CD14-positive monocyte (primary cell): ENCODE measurements at regions not wholly inside any gene's neighbourhood (a gene's known extent, or its start where the extent isn't known, plus 50 kb on each side); places are given as distances from the start of the nearest gene placed in this dataset.

Experiments used
- DNase-seq, 3 donors: peaks; one replicate each; pipeline ENCODE4 v3.0.0-alpha.2; 2011 to 2022
- H2AFZ ChIP-seq: 2 replicates; pipeline ENCODE4 v1.6.0; 2012; ENCODE audit warnings: mild to moderate bottlenecking, low read depth, low read length, inconsistent platforms; ENCODE audit not compliant: insufficient read depth, poor library complexity, severe bottlenecking
- H3K27ac ChIP-seq, 2 donors: 1 replicate in 1 of 2; 2 replicates in 1 of 2; pipeline ENCODE4 v1.5.1; 2012 to 2013; ENCODE audit warnings: low read length in 2 of 2, control low read depth in 1 of 2, inconsistent platforms in 1 of 2, low read depth in 1 of 2, mild to moderate bottlenecking in 1 of 2
- H3K27me3 ChIP-seq, 2 donors: one replicate each; pipeline versions ENCODE4 v1.6.0 to v1.6.1; 2011 to 2013; ENCODE audit warnings: low read length in 2 of 2; ENCODE audit not compliant: control insufficient read depth in 2 of 2, insufficient read depth in 2 of 2
- H3K36me3 ChIP-seq, 2 donors: replicated peaks in 1 of 2; 1 replicate in 1 of 2; 2 replicates in 1 of 2; pipeline versions ENCODE4 v1.5.1 to v1.6.1; 2012 to 2013; ENCODE audit warnings: low read length in 2 of 2, control low read depth in 1 of 2, inconsistent platforms in 1 of 2, mild to moderate bottlenecking in 1 of 2; ENCODE audit not compliant: insufficient read depth in 2 of 2, control insufficient read depth in 1 of 2
- H3K4me1 ChIP-seq, 2 donors: 1 replicate in 1 of 2; 2 replicates in 1 of 2; pipeline versions ENCODE4 v1.5.1 to v1.6.1; 2012 to 2013; ENCODE audit warnings: low read length in 2 of 2, control low read depth in 1 of 2, inconsistent platforms in 1 of 2, mild to moderate bottlenecking in 1 of 2, moderate library complexity in 1 of 2; ENCODE audit not compliant: insufficient read depth in 2 of 2, control insufficient read depth in 1 of 2
- H3K4me2 ChIP-seq: replicated peaks from 2 replicates; pipeline ENCODE3; 2012; ENCODE audit warnings: low read length, moderate library complexity, mild to moderate bottlenecking; ENCODE audit not compliant: poor library complexity, severe bottlenecking; ENCODE audit errors: extremely low read depth
- H3K4me3 ChIP-seq, 3 experiments: fragments of 200-600 bp in 1 of 3; sonication (generic) in 1 of 3; replicated peaks in 1 of 3; 1 replicate in 2 of 3; 2 replicates in 1 of 3; pipeline ENCODE4 v1.5.1; 2011 to 2013; ENCODE audit warnings: low read length in 3 of 3, mild to moderate bottlenecking in 3 of 3, control low read depth in 2 of 3, low read depth in 2 of 3, inconsistent platforms in 1 of 3, moderate library complexity in 1 of 3
- H3K79me2 ChIP-seq: 2 replicates; pipeline ENCODE4 v1.6.0; 2012; ENCODE audit warnings: mild to moderate bottlenecking, control low read depth, inconsistent platforms, low read length, moderate library complexity; ENCODE audit not compliant: insufficient read depth
- H3K9ac ChIP-seq: 2 replicates; pipeline ENCODE4 v1.6.0; 2017; ENCODE audit warnings: low read length, mild to moderate bottlenecking; ENCODE audit not compliant: insufficient read depth, poor library complexity, severe bottlenecking
- H3K9me3 ChIP-seq, 2 donors: replicated peaks in 1 of 2; 1 replicate in 1 of 2; 2 replicates in 1 of 2; pipeline versions ENCODE4 v1.5.1 to v1.6.1; 2012 to 2013; ENCODE audit warnings: low read length in 2 of 2, control low read depth in 1 of 2; ENCODE audit not compliant: control insufficient read depth in 1 of 2, insufficient read depth in 1 of 2
- H4K20me1 ChIP-seq: 2 replicates; pipeline ENCODE4 v1.6.0; 2012; ENCODE audit warnings: mild to moderate bottlenecking, low read length, control low read depth, moderate library complexity; ENCODE audit not compliant: insufficient read depth
- H3K27ac Mint-ChIP-seq, 7 donors: one replicate each; pipeline ENCODE4 v1.8.0; 2020; ENCODE audit warnings: mild to moderate bottlenecking in 7 of 7, mixed read lengths in 7 of 7, moderate library complexity in 6 of 7, inconsistent platforms in 2 of 7
- H3K27me3 Mint-ChIP-seq, 3 donors: one replicate each; pipeline ENCODE4 v1.8.0; 2021 to 2022; ENCODE audit warnings: low read depth in 3 of 3, mild to moderate bottlenecking in 3 of 3, mixed read lengths in 3 of 3, moderate library complexity in 3 of 3, inconsistent platforms in 1 of 3
- H3K36me3 Mint-ChIP-seq, 2 donors: one replicate each; pipeline ENCODE4 v1.8.0; 2020; ENCODE audit warnings: mixed read lengths in 2 of 2, inconsistent platforms in 1 of 2, mild to moderate bottlenecking in 1 of 2
- H3K4me1 Mint-ChIP-seq: one replicate; pipeline ENCODE4 v1.8.0; 2020; ENCODE audit warnings: mild to moderate bottlenecking, mixed read lengths
- H3K4me3 Mint-ChIP-seq, 2 donors: one replicate each; pipeline ENCODE4 v1.8.0; 2020; ENCODE audit warnings: mild to moderate bottlenecking in 2 of 2, mixed read lengths in 2 of 2, moderate library complexity in 1 of 2
- H3K9me3 Mint-ChIP-seq, 7 donors: one replicate each; pipeline ENCODE4 v1.8.0; 2020 to 2022; ENCODE audit warnings: mixed read lengths in 7 of 7, mild to moderate bottlenecking in 6 of 7, moderate library complexity in 6 of 7, inconsistent platforms in 2 of 7
- CTCF ChIP-seq: fragments of 200-600 bp; IDR thresholded peaks from one replicate; pipeline ENCODE4 v1.8.0; 2022; ENCODE audit warnings: antibody characterized with exemption, mild to moderate bottlenecking
- WGBS: methylation state at CpG from one replicate; pipeline ENCODE4 v1.1.5; 2013; ENCODE audit warnings: missing lambda C conversion rate; ENCODE audit not compliant: insufficient coverage; 5-methylcytosine and 5-hydroxymethylcytosine counted together
- intact Hi-C, 2 donors: fragments of 100-400 bp; cut with micrococcal nuclease; formaldehyde crosslinking; loops; one replicate each; pipeline versions ENCODE4 v1.15.0 to v1.15.1; 2023

GRCh38 chr6:106886922-106887797 lies 87.4 kb downstream of the CD24 start:
- H3K9ac ChIP-seq, result no peak overlapping the region
- H4K20me1 ChIP-seq, result no peaks in the 10 kb centered on the region
- no peaks in the 10 kb centered on the region for H3K4me1 ChIP-seq
- H3K36me3 ChIP-seq, result no peaks in the 10 kb centered on the region
- Mint-ChIP-seq H3K36me3 (no peaks in the 10 kb centered on the region), H3K27ac (no peak overlapping the region), H3K27me3 (peaks cover 2 to 18% (median 7%) of the 10 kb centered on the region in 3 donors), H3K9me3 (peaks cover 0 to 4% (median 0%) of the 10 kb centered on the region in 7 donors), H3K4me3 (no peak overlapping the region), H3K4me1 (no peaks in the 10 kb centered on the region)
- TF ChIP-seq CTCF, result no peak
- H2AFZ ChIP-seq, result no peak overlapping the region
- no peak overlapping the region for H3K4me2 ChIP-seq
- no CpG with 5 or more reads among the region's 8 CpGs for WGBS
- no peak for DNase-seq
- H3K79me2 ChIP-seq, result no peaks in the 10 kb centered on the region
- no peaks in the 10 kb centered on the region for H3K27me3 ChIP-seq
- H3K27ac ChIP-seq, result no peak overlapping the region
- intact Hi-C loops, result no loop called here
- no peaks in the 10 kb centered on the region for H3K9me3 ChIP-seq
- H3K4me3 ChIP-seq, result no peak overlapping the region

- no peaks in the 10 kb centered on the region for H3K9me3 ChIP-seq
- no peaks in the 10 kb centered on the region for H3K4me1 ChIP-seq
- no peak overlapping the region for H3K4me2 ChIP-seq
- TF ChIP-seq CTCF, result no peak
- Mint-ChIP-seq H3K4me1 (no peaks in the 10 kb centered on the region), H3K9me3 (peaks cover 0 to 3% (median 0%) of the 10 kb centered on the region in 7 donors), H3K27me3 (peaks cover 2 to 18% (median 6%) of the 10 kb centered on the region in 3 donors), H3K4me3 (no peak overlapping the region), H3K27ac (no peak overlapping the region), H3K36me3 (no peaks in the 10 kb centered on the region)
- H2AFZ ChIP-seq, result no peak overlapping the region
- no peak for DNase-seq
- no peaks in the 10 kb centered on the region for H3K27me3 ChIP-seq
- WGBS, result no CpG with 5 or more reads among the region's 9 CpGs
- no peak overlapping the region for H3K9ac ChIP-seq
- no peak overlapping the region for H3K4me3 ChIP-seq
- H3K79me2 ChIP-seq, result no peaks in the 10 kb centered on the region
- H3K36me3 ChIP-seq, result no peaks in the 10 kb centered on the region
- H3K27ac ChIP-seq, result no peak overlapping the region
- H4K20me1 ChIP-seq, result no peaks in the 10 kb centered on the region
- intact Hi-C loops, result no loop called here
These were observed 88.3 kb downstream of the CD24 start for GRCh38 chr6:106886081-106886843.
